HepG2 (cell line): ENCODE measurements at regions not wholly inside any gene's neighbourhood (a gene's known extent, or its start where the extent isn't known, plus 50 kb on each side); places are given as distances from the start of the nearest gene placed in this dataset.

Experiments
- ATAC-seq: fragments of 200-7000 bp; cut with Tn5 transposase; 3 replicates; pipeline ENCODE4 v1.9.1; 2020; ENCODE audit warnings: mild to moderate bottlenecking, moderate library complexity
- BruUV-seq: library from RNA; stranded (reverse); fragments of 400-500 nt; replicated peaks from 2 replicates; lab custom pipeline; 2021; lab: Mats Ljungman, UMichigan
- CTCF ChIA-PET: fragments of 300-600 bp; formaldehyde crosslinking; extraction: SDS; loops from one replicate; lab custom pipeline; 2021; ENCODE audit warnings: low total read pairs, inconsistent platforms, low intra/inter-chr PET ratio; lab: Yijun Ruan, JAX
- POLR2A ChIA-PET: fragments of 350-600 bp; sonication (Branson Sonifier 250); formaldehyde crosslinking; loops from one replicate; lab custom pipeline; 2020; ENCODE audit warnings: antibody characterized with exemption, inconsistent platforms; lab: Yijun Ruan, JAX
- DNase-seq: peaks from one replicate; pipeline ENCODE4 v3.0.0-alpha.2; 2015; ENCODE audit warnings: low spot score
- FAIRE-seq: peaks from 3 replicates; lab custom pipeline; 2011; peaks lifted over from hg19 to GRCh38; lab: Jason Lieb, UNC
- H2AFZ ChIP-seq: one replicate; pipeline ENCODE4 v1.6.1; 2011; ENCODE audit warnings: low read length, inconsistent platforms
- H3K27ac ChIP-seq: fragments of 300-600 bp; 3 replicates; pipeline ENCODE4 v1.8.0; 2011; ENCODE audit warnings: mixed run types, mild to moderate bottlenecking, mixed read lengths, low read length, inconsistent platforms; ENCODE audit not compliant: insufficient read depth; ENCODE audit errors: extremely low read length
- H3K27me3 ChIP-seq, 2 experiments: fragments of 200-600 bp in 1 of 2; 2 replicates in 1 of 2; 3 replicates in 1 of 2; pipeline versions ENCODE4 v1.6.0 to v1.8.0; 2011; ENCODE audit warnings: low read length in 2 of 2, mild to moderate bottlenecking in 2 of 2, moderate library complexity in 2 of 2, inconsistent platforms in 1 of 2; ENCODE audit not compliant: insufficient read depth in 2 of 2, control insufficient read depth in 1 of 2
- H3K36me3 ChIP-seq, 2 experiments: fragments of 200-600 bp in 1 of 2; replicated peaks in 1 of 2; 2 replicates in 1 of 2; 3 replicates in 1 of 2; pipeline versions ENCODE4 v1.5.1 to v1.8.0; 2011; ENCODE audit warnings: low read length in 2 of 2, inconsistent platforms in 1 of 2; ENCODE audit not compliant: insufficient read depth in 2 of 2, control insufficient read depth in 1 of 2
- H3K4me1 ChIP-seq: 2 replicates; pipeline ENCODE4 v1.5.1; 2012; ENCODE audit warnings: low read length, inconsistent platforms; ENCODE audit not compliant: insufficient read depth
- H3K4me2 ChIP-seq: 2 replicates; pipeline ENCODE4 v1.6.0; 2011; ENCODE audit warnings: low read depth, low read length, inconsistent platforms
- H3K4me3 ChIP-seq, 3 experiments: fragments of 200-600 bp in 1 of 3; sonication (generic), shearing (Covaris generic) in 1 of 3; replicated peaks in 1 of 3; 2 replicates each; pipeline ENCODE4 v1.5.1; 2011 to 2016; ENCODE audit warnings: low read length in 3 of 3, inconsistent platforms in 2 of 3, low read depth in 2 of 3, mild to moderate bottlenecking in 2 of 3, control low read depth in 1 of 3, mixed read lengths in 1 of 3; ENCODE audit not compliant: insufficient read depth in 1 of 3
- H3K79me2 ChIP-seq: one replicate; pipeline ENCODE4 v1.6.1; 2011; ENCODE audit warnings: low read length, inconsistent platforms; ENCODE audit not compliant: insufficient read depth
- H3K9ac ChIP-seq: 2 replicates; pipeline ENCODE4 v1.6.0; 2011; ENCODE audit warnings: mild to moderate bottlenecking, low read depth, low read length, inconsistent platforms; ENCODE audit not compliant: insufficient read depth
- H3K9me3 ChIP-seq: 2 replicates; pipeline ENCODE4 v1.5.1; 2012; ENCODE audit warnings: mild to moderate bottlenecking, low read length
- H4K20me1 ChIP-seq: 2 replicates; pipeline ENCODE4 v1.6.0; 2011; ENCODE audit warnings: inconsistent platforms, mild to moderate bottlenecking, low read length, moderate library complexity; ENCODE audit not compliant: insufficient read depth
- CCAR2 ChIP-seq: fragments of 200-400 bp; formaldehyde crosslinking; optimal IDR thresholded peaks from 2 replicates; pipeline ENCODE3; 2018; ENCODE audit warnings: low read depth, mild to moderate bottlenecking, low read length, moderate library complexity
- GZF1 ChIP-seq: sonication (generic); formaldehyde crosslinking; IDR thresholded peaks from 2 replicates; pipeline ENCODE4 v1.5.1; 2020; ENCODE audit warnings: mild to moderate bottlenecking, missing genetic modification reagents
- MED8 ChIP-seq: sonication (generic); formaldehyde crosslinking; IDR thresholded peaks from 2 replicates; pipeline ENCODE4 v1.8.1; 2023; ENCODE audit warnings: mild to moderate bottlenecking, missing genetic modification reagents; ENCODE audit not compliant: insufficient replicate concordance
- POGK ChIP-seq: sonication (generic); formaldehyde crosslinking; conservative IDR thresholded peaks from 2 replicates; pipeline ENCODE4 v1.8.0; 2022; ENCODE audit warnings: mild to moderate bottlenecking, moderate library complexity, missing genetic modification reagents
- SRY ChIP-seq: sonication (generic); formaldehyde crosslinking; IDR thresholded peaks from 2 replicates; pipeline ENCODE4 v1.8.0; 2022; ENCODE audit warnings: mild to moderate bottlenecking, missing genetic modification reagents
- U2AF2 ChIP-seq: fragments of 200-400 bp; formaldehyde crosslinking; IDR thresholded peaks from 2 replicates; pipeline ENCODE4 v1.6.1; 2017; ENCODE audit warnings: low read depth, mild to moderate bottlenecking, low read length
- ZSCAN5A ChIP-seq: sonication (generic); formaldehyde crosslinking; IDR thresholded peaks from 2 replicates; pipeline ENCODE4 v1.8.0; 2022; ENCODE audit warnings: mild to moderate bottlenecking, missing genetic modification reagents, borderline replicate concordance
- WGBS: methylation state at CpG from one replicate; pipeline ENCODE4 v1.1.6; 2017; ENCODE audit warnings: low lambda C conversion rate; 5-methylcytosine and 5-hydroxymethylcytosine counted together
- in situ Hi-C: cut with HindIII; loops from 2 replicates; pipeline ENCODE4 v1.10.0; 2017; ENCODE audit warnings: low pct_unique_long_range_greater_than_20kb; ENCODE audit not compliant: extremely low pct_ligation_motif_present
- intact Hi-C: fragments of 100-400 bp; cut with micrococcal nuclease; formaldehyde crosslinking; loops from one replicate; pipeline ENCODE4 v1.10.0; 2022; ENCODE audit not compliant: unreplicated experiment
- TF ChIP-seq, protein P1 (sequence below): sonication (generic); formaldehyde crosslinking; IDR thresholded peaks from 2 replicates; pipeline ENCODE4 v1.5.0; 2020; ENCODE audit warnings: mild to moderate bottlenecking, missing genetic modification reagents

- ChIA-PET CTCF (no interaction called here), POLR2A (no interaction called here)
- FAIRE-seq (no peak), DNase-seq (no peak), ATAC-seq (no peak)
- no peaks in the 10 kb centered on the region for H3K9me3 ChIP-seq
- no peaks in the 10 kb centered on the region for H4K20me1 ChIP-seq
- no peak overlapping the region for H2AFZ ChIP-seq
- no peaks in the 10 kb centered on the region for H3K79me2 ChIP-seq
- H3K27ac ChIP-seq, result no peak overlapping the region
- H3K36me3 ChIP-seq, result no peaks in the 10 kb centered on the region
- TF ChIP-seq U2AF2, result no peak
- no peak for TF ChIP-seq ZSCAN5A (CRISPR knock-in tag)
- no peak for TF ChIP-seq MED8 (CRISPR knock-in tag)
- TF ChIP-seq CCAR2, result no peak
- no peak overlapping the region for H3K9ac ChIP-seq
- in situ Hi-C loops (loop anchor here (25.0 kb wide), 2 partner anchors 316 to 716 kb away; partner anchors contain the start of gene GRIK3), intact Hi-C loops (no loop called here)
- H3K4me2 ChIP-seq, result no peak overlapping the region
- 0% methylated on average over 5 of the region's 6 CpGs for WGBS
- no peak overlapping the region for H3K4me3 ChIP-seq
- BruUV-seq, result no TSS peak
- H3K27me3 ChIP-seq, result 0 out of 5 replicates have a peak, but pooled peaks cover 0 to 3% of the 10 kb centered on the region in 2 experiments
- no peaks in the 10 kb centered on the region for H3K4me1 ChIP-seq
These were observed 238.5 kb upstream of the CSF3R start for GRCh38 chr1:36721261-36721660.

GRCh38 chr1:36717431-36717830, 234.7 kb upstream of the CSF3R start:
- Histone ChIP-seq H3K4me2 (no peak overlapping the region), H3K36me3 (no peaks in the 10 kb centered on the region), H3K27ac (no peak overlapping the region), H4K20me1 (no peaks in the 10 kb centered on the region), H2AFZ (no peak overlapping the region), H3K4me3 (no peak overlapping the region), H3K9me3 (no peaks in the 10 kb centered on the region), H3K4me1 (no peaks in the 10 kb centered on the region), H3K79me2 (no peaks in the 10 kb centered on the region), H3K27me3 (0 out of 5 replicates have a peak, but pooled peaks cover 0 to 7% of the 10 kb centered on the region in 2 experiments), H3K9ac (no peak overlapping the region)
- ATAC-seq, result no peak
- FAIRE-seq, result no peak
- DNase-seq, result no peak
- intact Hi-C loops (no loop called here), in situ Hi-C loops (loop anchor here (25.0 kb wide), 2 partner anchors 320 to 720 kb away; partner anchors contain the start of gene GRIK3)
- 23% methylated on average over 2 of the region's 2 CpGs for WGBS
- BruUV-seq, result no TSS peak
- ChIA-PET CTCF (no interaction called here), POLR2A (no interaction called here)
- TF ChIP-seq, protein P1, sequence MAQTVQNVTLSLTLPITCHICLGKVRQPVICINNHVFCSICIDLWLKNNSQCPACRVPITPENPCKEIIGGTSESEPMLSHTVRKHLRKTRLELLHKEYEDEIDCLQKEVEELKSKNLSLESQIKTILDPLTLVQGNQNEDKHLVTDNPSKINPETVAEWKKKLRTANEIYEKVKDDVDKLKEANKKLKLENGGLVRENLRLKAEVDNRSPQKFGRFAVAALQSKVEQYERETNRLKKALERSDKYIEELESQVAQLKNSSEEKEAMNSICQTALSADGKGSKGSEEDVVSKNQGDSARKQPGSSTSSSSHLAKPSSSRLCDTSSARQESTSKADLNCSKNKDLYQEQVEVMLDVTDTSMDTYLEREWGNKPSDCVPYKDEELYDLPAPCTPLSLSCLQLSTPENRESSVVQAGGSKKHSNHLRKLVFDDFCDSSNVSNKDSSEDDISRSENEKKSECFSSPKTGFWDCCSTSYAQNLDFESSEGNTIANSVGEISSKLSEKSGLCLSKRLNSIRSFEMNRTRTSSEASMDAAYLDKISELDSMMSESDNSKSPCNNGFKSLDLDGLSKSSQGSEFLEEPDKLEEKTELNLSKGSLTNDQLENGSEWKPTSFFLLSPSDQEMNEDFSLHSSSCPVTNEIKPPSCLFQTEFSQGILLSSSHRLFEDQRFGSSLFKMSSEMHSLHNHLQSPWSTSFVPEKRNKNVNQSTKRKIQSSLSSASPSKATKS (CRISPR knock-in tag), result no peak
- TF ChIP-seq POGK (no peak), SRY (CRISPR knock-in tag) (no peak), GZF1 (no peak)
